D341Med (cell line): ENCODE measurements at regions not wholly inside any gene's neighbourhood (a gene's known extent, or its start where the extent isn't known, plus 50 kb on each side); places are given as distances from the start of the nearest gene placed in this dataset.

Source experiments
- DNase-seq: peaks from one replicate; pipeline ENCODE4 v3.0.0; 2012; ENCODE audit warnings: low spot score

GRCh38 chr1:199639453-199639852 is 388.1 kb upstream of the NR5A2 start:
- no peak for DNase-seq

GRCh38 chr1:199641531-199641930 is 386.0 kb upstream of the NR5A2 start:
- no peak for DNase-seq

- no peak for DNase-seq
These were observed 382.6 kb upstream of the NR5A2 start for GRCh38 chr1:199644912-199645311.

DNA sequence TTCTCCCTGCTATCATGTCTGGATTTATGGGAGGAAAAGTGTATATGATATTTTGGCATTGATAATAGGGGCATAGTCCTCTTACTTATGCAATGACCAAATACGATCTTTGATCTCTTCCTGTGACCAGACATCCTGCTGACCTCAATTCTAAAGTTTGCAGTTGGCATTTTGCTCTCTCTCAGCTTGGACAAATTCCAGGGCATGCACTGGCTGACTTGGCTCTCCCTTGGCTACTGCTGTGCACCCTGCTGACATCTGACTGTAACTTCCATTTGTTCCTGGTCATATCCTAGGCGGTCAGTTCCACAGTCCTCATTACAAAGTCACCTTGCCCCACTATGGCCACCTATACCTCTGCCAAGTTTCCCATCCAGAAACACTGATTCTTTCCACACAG is 380.7 kb upstream of the NR5A2 start:
- DNase-seq = peak; percentile 32

- DNase-seq = no peak
These were observed 370.1 kb upstream of the NR5A2 start for GRCh38 chr1:199657449-199657848.

DNA sequence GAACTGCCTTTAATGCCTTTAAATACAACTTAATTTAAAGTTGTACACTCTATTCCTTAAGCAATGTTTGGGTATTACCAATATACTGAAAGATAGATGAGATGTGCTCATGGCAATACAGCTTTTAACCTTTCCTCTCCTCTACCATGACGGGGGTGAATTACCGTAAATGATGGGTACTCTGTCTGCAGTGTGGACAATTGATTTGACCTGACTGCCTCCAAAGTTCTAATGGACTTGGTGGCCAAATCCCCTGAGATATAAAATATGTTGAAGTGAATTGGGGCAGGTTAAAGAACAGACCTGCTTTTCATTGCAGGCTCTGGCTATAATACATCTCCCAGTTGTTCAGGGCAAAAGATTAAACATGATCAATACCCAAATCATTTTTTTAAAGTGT is 367.4 kb upstream of the NR5A2 start:
- no peak for DNase-seq

GRCh38 chr1:199665371-199665770 is 362.1 kb upstream of the NR5A2 start:
- DNase-seq = no peak

GRCh38 chr1:199667089-199667488 is 360.4 kb upstream of the NR5A2 start:
- DNase-seq = no peak

GRCh38 chr1:199669916-199670315 is 357.6 kb upstream of the NR5A2 start:
- DNase-seq = no peak

- no peak for DNase-seq
These were observed 355.8 kb upstream of the NR5A2 start for GRCh38 chr1:199671684-199672083.

- DNase-seq = no peak
These were observed 351.6 kb upstream of the NR5A2 start for GRCh38 chr1:199675937-199676336.

DNA sequence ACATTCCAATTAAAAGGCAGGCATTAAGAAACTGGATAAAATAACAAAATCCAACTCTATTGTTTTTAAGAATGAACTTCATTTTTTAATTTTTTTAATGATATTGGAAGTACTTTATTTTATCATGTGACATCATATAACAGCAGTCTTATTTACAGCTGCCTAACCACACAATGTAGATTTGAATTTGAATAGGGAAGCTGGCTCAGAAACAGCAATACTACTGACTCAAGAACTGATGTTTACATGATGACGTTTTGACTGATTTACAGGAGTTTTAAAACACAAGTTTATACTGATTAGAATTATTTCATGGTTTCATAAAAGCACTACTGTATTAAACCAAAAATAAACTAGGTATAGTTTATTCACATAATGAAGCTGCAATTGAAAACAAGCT is 348.7 kb upstream of the NR5A2 start:
- no peak for DNase-seq

- no peak for DNase-seq
These were observed 345.4 kb upstream of the NR5A2 start for GRCh38 chr1:199682081-199682480.

GRCh38 chr1:199684686-199685273 is 342.7 kb upstream of the NR5A2 start:
- DNase-seq = peak; percentile 67

- DNase-seq = no peak
These were observed 342.1 kb upstream of the NR5A2 start for GRCh38 chr1:199685369-199685768.

- no peak for DNase-seq
These were observed 340.2 kb upstream of the NR5A2 start for GRCh38 chr1:199687321-199687720.

- no peak for DNase-seq
These were observed 339.3 kb upstream of the NR5A2 start for GRCh38 chr1:199688133-199688676.

- no peak for DNase-seq
These were observed 338.7 kb upstream of the NR5A2 start for GRCh38 chr1:199688774-199689173.

DNA sequence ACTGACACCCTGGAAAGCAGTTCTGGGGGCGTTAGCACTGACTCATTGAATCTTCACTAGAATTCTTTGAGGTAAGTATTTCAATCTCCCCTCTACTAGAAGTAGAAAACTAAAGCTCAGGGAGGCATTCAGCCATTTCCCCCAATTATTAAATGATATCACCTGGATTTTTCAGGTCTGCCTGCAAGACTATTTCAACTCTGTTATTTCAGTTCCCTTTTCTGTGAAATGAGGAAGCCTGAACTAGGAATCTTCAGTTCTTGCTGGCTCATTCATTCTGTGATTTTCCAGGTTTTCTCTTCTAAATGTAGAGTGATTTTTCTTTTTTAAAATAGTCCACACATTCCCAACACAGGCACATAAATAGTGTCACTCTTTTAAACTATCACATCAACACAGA is 337.0 kb upstream of the NR5A2 start:
- DNase-seq = no peak

- DNase-seq = no peak
These were observed 336.0 kb upstream of the NR5A2 start for GRCh38 chr1:199691540-199691939.

DNA sequence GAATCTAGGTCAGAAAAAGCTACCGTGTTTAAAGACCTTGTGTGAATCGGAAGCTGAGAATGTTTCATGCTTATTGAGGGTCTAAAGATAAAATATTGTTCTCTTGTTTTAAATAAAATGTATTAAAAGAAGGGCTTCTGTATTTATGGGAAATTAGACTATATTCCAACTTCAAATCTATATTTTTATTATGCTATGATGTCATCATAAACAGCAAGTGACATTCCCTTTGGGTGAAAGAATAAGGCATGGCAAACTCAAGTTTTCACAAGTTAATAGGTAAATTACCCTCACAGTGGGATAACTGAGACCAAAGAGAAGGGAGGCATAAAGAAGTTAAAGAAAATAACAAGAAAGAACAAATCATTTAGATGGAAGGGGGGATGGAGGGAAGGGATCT is 333.8 kb upstream of the NR5A2 start:
- DNase-seq = no peak

DNA sequence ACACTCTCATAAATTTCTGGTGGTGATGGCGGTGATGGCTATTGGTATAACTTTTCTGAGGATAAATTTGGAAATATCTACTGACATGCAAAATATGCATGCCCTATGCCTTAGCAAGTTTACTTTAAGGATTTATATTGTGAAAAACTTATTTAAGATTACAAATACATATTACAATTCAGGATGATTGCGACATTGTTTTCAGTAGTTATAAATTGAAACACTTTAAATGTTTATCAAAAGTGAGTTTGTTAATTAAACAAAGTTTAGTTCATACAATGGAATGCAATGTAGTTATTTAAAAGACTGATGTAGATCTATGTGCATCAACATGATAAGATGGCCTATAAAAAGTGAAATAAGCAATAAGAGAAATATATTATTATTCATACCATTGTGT is 331.3 kb upstream of the NR5A2 start:
- no peak for DNase-seq

DNA sequence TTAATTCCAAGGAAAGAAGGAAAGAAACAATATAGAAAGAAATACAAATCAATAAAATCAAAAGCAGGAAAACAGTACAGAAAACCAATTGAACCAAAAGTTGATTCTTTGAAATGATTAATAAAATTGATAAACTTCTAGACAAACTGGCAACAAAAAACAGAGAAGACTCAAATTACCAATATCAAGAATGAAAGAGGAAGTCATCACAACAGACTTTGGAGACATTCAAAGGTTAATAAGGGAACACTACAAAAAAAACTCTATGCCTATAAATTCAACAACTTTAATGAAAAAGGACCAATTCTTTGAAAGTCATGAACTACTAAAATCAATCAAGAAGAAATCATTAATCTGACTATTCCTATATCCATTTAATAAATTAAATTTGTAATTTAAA is 329.3 kb upstream of the NR5A2 start:
- no peak for DNase-seq

GRCh38 chr1:199700551-199700950 is 327.0 kb upstream of the NR5A2 start:
- DNase-seq = no peak

DNA sequence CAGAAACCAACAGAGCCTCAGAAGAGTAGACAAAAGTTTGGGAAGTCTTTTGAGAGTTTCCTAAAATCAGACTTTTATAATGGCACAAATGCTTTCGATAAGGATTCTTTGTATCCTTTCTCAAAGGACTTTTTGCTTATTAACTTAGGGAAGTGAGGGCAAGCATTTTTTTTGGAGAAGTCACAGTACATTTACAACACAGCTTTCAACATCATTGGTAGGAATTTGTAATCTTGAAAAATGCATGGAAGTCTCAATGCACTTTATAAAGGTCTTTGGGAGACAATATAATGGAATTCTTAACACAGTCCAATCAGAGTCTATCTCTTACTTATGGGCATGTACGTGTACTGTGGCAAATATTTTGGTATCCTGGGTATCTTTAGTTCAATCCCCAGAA is 325.8 kb upstream of the NR5A2 start:
- no peak for DNase-seq
